Gastroesophageal sphincter (tissue), 4 donors: ENCODE measurements at regions not wholly inside any gene's neighbourhood (a gene's known extent, or its start where the extent isn't known, plus 50 kb on each side); places are given as distances from the start of the nearest gene placed in this dataset.

Experiments used
- ATAC-seq: fragments of 150-250 bp; one replicate; pipeline ENCODE4 v1.9.1; 2016; ENCODE audit warnings: mild to moderate bottlenecking, moderate library complexity
- H3K27ac ChIP-seq, 4 donors: fragments of 200-600 bp; sonication (generic) in 3 of 4; 1 replicate in 3 of 4; 2 replicates in 1 of 4; pipeline ENCODE4 v1.5.1; 2016 to 2019
- H3K27me3 ChIP-seq: fragments of 200-600 bp; sonication (generic); one replicate; pipeline ENCODE4 v1.5.1; 2019
- H3K36me3 ChIP-seq, 2 donors: fragments of 200-600 bp; sonication (generic); one replicate each; pipeline ENCODE4 v1.5.1; 2019; ENCODE audit warnings: control low read depth in 1 of 2
- H3K4me1 ChIP-seq, 3 donors: fragments of 200-600 bp; sonication (generic); 1 replicate in 2 of 3; 2 replicates in 1 of 3; pipeline ENCODE4 v1.5.1; 2016 to 2019; ENCODE audit warnings: control low read depth in 2 of 3
- H3K4me3 ChIP-seq, 2 donors: fragments of 200-600 bp; sonication (generic); one replicate each; pipeline ENCODE4 v1.5.1; 2019; ENCODE audit warnings: mild to moderate bottlenecking in 1 of 2, moderate library complexity in 1 of 2
- H3K9me3 ChIP-seq, 3 donors: fragments of 200-600 bp; sonication (generic); one replicate each; pipeline ENCODE4 v1.5.1; 2017 to 2019; ENCODE audit warnings: control low read depth in 2 of 3
- CTCF ChIP-seq, 4 experiments: fragments of 200-600 bp in 2 of 4; fragments of 450-650 bp in 2 of 4; sonication (generic) in 1 of 4; IDR thresholded peaks; one replicate each; pipeline ENCODE4 v1.5.1; 2017 to 2019; ENCODE audit warnings: antibody characterized with exemption in 4 of 4, mild to moderate bottlenecking in 2 of 4, moderate library complexity in 2 of 4
- EP300 ChIP-seq: sonication (generic); formaldehyde crosslinking; IDR thresholded peaks from one replicate; pipeline ENCODE4 v1.6.1; 2017; ENCODE audit warnings: antibody characterized with exemption, mild to moderate bottlenecking
- POLR2A ChIP-seq, 2 donors: fragments of 450-650 bp; IDR thresholded peaks; one replicate each; pipeline ENCODE4 v1.6.1; 2017; ENCODE audit warnings: antibody characterized with exemption in 2 of 2, mild to moderate bottlenecking in 2 of 2, moderate library complexity in 1 of 2
- POLR2AphosphoS5 ChIP-seq: sonication (generic); formaldehyde crosslinking; IDR thresholded peaks from one replicate; pipeline ENCODE4 v1.6.1; 2017; ENCODE audit warnings: antibody characterized with exemption
- WGBS, 2 donors: methylation state at CpG; one replicate each; pipeline ENCODE4 v1.1.5; 2018; ENCODE audit warnings: low coverage in 1 of 2; 5-methylcytosine and 5-hydroxymethylcytosine counted together

GRCh38 chr15:62607643-62608042 is 434.9 kb upstream of the TPM1 start:
- TF ChIP-seq EP300 (no peak), POLR2A (IDR thresholded peaks at IDR 0.05) (no peak), POLR2AphosphoS5 (no peak), CTCF (IDR thresholded peaks at IDR 0.05) (no peak)
- WGBS, 2 donors = 77 to 86% methylated on average over 1 to 3 of the region's 3 CpGs
- no peak overlapping the region for H3K4me3 ChIP-seq
- no peaks in the 10 kb centered on the region for H3K27me3 ChIP-seq
- no peaks in the 10 kb centered on the region for H3K36me3 ChIP-seq
- H3K4me1 ChIP-seq = peaks cover 0 to 17% (median 0%) of the 10 kb centered on the region in 3 donors
- ATAC-seq = no peak
- H3K9me3 ChIP-seq = no peaks in the 10 kb centered on the region
- H3K27ac ChIP-seq = no peak overlapping the region

- Histone ChIP-seq H3K4me1 (peaks cover 0 to 17% (median 0%) of the 10 kb centered on the region in 3 donors), H3K36me3 (no peaks in the 10 kb centered on the region), H3K9me3 (no peaks in the 10 kb centered on the region), H3K27me3 (no peaks in the 10 kb centered on the region), H3K27ac (no peak overlapping the region), H3K4me3 (no peak overlapping the region)
- TF ChIP-seq EP300 (no peak), POLR2AphosphoS5 (no peak), POLR2A (IDR thresholded peaks at IDR 0.05) (no peak), CTCF (IDR thresholded peaks at IDR 0.05) (no peak)
- WGBS, 2 donors = 88 to 90% methylated on average over 4 to 6 of the region's 6 CpGs
- no peak for ATAC-seq
Measured at GRCh38 chr15:62608369-62608768, 434.2 kb upstream of the TPM1 start.

GRCh38 chr15:62610265-62610869 is 432.2 kb upstream of the TPM1 start:
- Histone ChIP-seq H3K4me1 (peaks cover 0 to 10% (median 0%) of the 10 kb centered on the region in 3 donors), H3K36me3 (no peaks in the 10 kb centered on the region), H3K27ac (no peak overlapping the region), H3K27me3 (no peaks in the 10 kb centered on the region), H3K4me3 (no peak overlapping the region), H3K9me3 (no peaks in the 10 kb centered on the region)
- no peak for TF ChIP-seq POLR2AphosphoS5
- TF ChIP-seq CTCF (IDR thresholded peaks at IDR 0.05) = no peak
- TF ChIP-seq EP300 = no peak
- TF ChIP-seq POLR2A (IDR thresholded peaks at IDR 0.05) = no peak
- no peak for ATAC-seq
- WGBS, 2 donors = 22 to 32% methylated on average over 5 to 6 of the region's 6 CpGs

- no peak for ATAC-seq
- H3K27me3 ChIP-seq = no peaks in the 10 kb centered on the region
- H3K4me3 ChIP-seq = no peak overlapping the region
- H3K9me3 ChIP-seq = no peaks in the 10 kb centered on the region
- H3K36me3 ChIP-seq = no peaks in the 10 kb centered on the region
- TF ChIP-seq EP300 (no peak), POLR2AphosphoS5 (no peak), POLR2A (IDR thresholded peaks at IDR 0.05) (no peak), CTCF (IDR thresholded peaks at IDR 0.05) (no peak)
- peaks cover 0 to 10% (median 0%) of the 10 kb centered on the region in 3 donors for H3K4me1 ChIP-seq
- H3K27ac ChIP-seq = no peak overlapping the region
- WGBS, 2 donors = 92 to 100% methylated on average over 1 to 2 of the region's 2 CpGs
Measured at GRCh38 chr15:62611002-62611401, 431.5 kb upstream of the TPM1 start.

GRCh38 chr15:62612183-62612733 is 430.3 kb upstream of the TPM1 start:
- Histone ChIP-seq H3K27me3 (no peaks in the 10 kb centered on the region), H3K4me1 (peaks cover 0 to 14% (median 0%) of the 10 kb centered on the region in 3 donors), H3K36me3 (no peaks in the 10 kb centered on the region), H3K9me3 (no peaks in the 10 kb centered on the region), H3K27ac (no peak overlapping the region), H3K4me3 (no peak overlapping the region)
- no peak for TF ChIP-seq CTCF (IDR thresholded peaks at IDR 0.05)
- no peak for TF ChIP-seq POLR2A (IDR thresholded peaks at IDR 0.05)
- no peak for TF ChIP-seq EP300
- TF ChIP-seq POLR2AphosphoS5 = no peak
- 71 to 90% methylated on average over 4 to 5 of the region's 5 CpGs for WGBS, 2 donors
- ATAC-seq = no peak
